T-cell (primary cell): ENCODE measurements at regions not wholly inside any gene's neighbourhood (a gene's known extent, or its start where the extent isn't known, plus 50 kb on each side); places are given as distances from the start of the nearest gene placed in this dataset.
"Not testable (repeated sequence)": the region's sequence is repeated elsewhere in the genome, so short reads cannot be mapped to it uniquely, and the experiment has no call there.

Experiments used
- ATAC-seq, 4 experiments: fragments of 200-7000 bp in 3 of 4; fragments of 150-1000 bp in 1 of 4; cut with Tn5 transposase; replicated peaks in 1 of 4; 1 replicate in 3 of 4; 2 replicates in 1 of 4; pipeline ENCODE4 v1.10.0; 2021; ENCODE audit warnings: moderate library complexity in 3 of 4, mild to moderate bottlenecking in 2 of 4, moderate number of reproducible peaks in 1 of 4
- CTCF ChIA-PET, 2 donors: fragments of 300-600 bp; sonication (Branson Sonifier 250); formaldehyde crosslinking; loops; one replicate each; lab custom pipeline; 2022; ENCODE audit warnings: antibody characterized with exemption in 2 of 2; lab: Charles Lee
- POLR2A ChIA-PET, 2 donors: fragments of 300-600 bp; sonication (Branson Sonifier 250); formaldehyde crosslinking; loops; one replicate each; lab custom pipeline; 2022; ENCODE audit warnings: antibody characterized with exemption in 2 of 2; lab: Charles Lee
- DNase-seq, 35 experiments: peaks; one replicate each; pipeline versions ENCODE4 v3.0.0 to v3.0.0-alpha.2; 2013 to 2023
- H3K27ac ChIP-seq: one replicate; pipeline ENCODE4 v1.5.1; 2013; ENCODE audit warnings: low read length
- H3K27me3 ChIP-seq, 2 experiments: replicated peaks in 1 of 2; 1 replicate in 1 of 2; 2 replicates in 1 of 2; pipeline versions ENCODE4 v1.6.1 to v1.7.0; 2013; ENCODE audit warnings: low read length in 1 of 2, mixed read lengths in 1 of 2; ENCODE audit not compliant: control insufficient read depth in 2 of 2, insufficient read depth in 2 of 2; ENCODE audit errors: extremely low read depth in 1 of 2
- H3K36me3 ChIP-seq, 2 donors: 1 replicate in 1 of 2; 2 replicates in 1 of 2; pipeline versions ENCODE4 v1.6.1 to v1.7.0; 2013; ENCODE audit warnings: low read length in 1 of 2; ENCODE audit not compliant: control insufficient read depth in 2 of 2, insufficient read depth in 1 of 2; ENCODE audit errors: extremely low read depth in 1 of 2
- H3K4me1 ChIP-seq, 2 experiments: 1 replicate in 1 of 2; 2 replicates in 1 of 2; pipeline versions ENCODE4 v1.6.1 to v1.7.0; 2013; ENCODE audit warnings: low read length in 2 of 2, mixed read lengths in 1 of 2; ENCODE audit not compliant: insufficient read depth in 2 of 2, control insufficient read depth in 1 of 2; ENCODE audit errors: extremely low read depth in 1 of 2
- H3K4me3 ChIP-seq, 2 donors: 1 replicate in 1 of 2; 2 replicates in 1 of 2; pipeline versions ENCODE4 v1.5.1 to v1.7.0; 2013; ENCODE audit warnings: mild to moderate bottlenecking in 2 of 2, low read length in 1 of 2, moderate library complexity in 1 of 2; ENCODE audit not compliant: control insufficient read depth in 1 of 2; ENCODE audit errors: extremely low read depth in 1 of 2
- H3K9me3 ChIP-seq: 2 replicates; pipeline ENCODE4 v1.7.0; 2013
- H3K27ac Mint-ChIP-seq, 2 donors: one replicate each; pipeline ENCODE4 v1.8.0; 2020 to 2021; ENCODE audit warnings: mild to moderate bottlenecking in 2 of 2, mixed read lengths in 2 of 2
- H3K27me3 Mint-ChIP-seq, 2 donors: one replicate each; pipeline ENCODE4 v1.8.0; 2021 to 2022; ENCODE audit warnings: mixed read lengths in 2 of 2
- H3K36me3 Mint-ChIP-seq: one replicate; pipeline ENCODE4 v1.8.0; 2021; ENCODE audit warnings: mixed read lengths
- H3K4me1 Mint-ChIP-seq, 3 donors: one replicate each; pipeline ENCODE4 v1.8.0; 2020 to 2022; ENCODE audit warnings: mixed read lengths in 3 of 3, mild to moderate bottlenecking in 1 of 3
- H3K4me3 Mint-ChIP-seq, 3 donors: one replicate each; pipeline ENCODE4 v1.8.0; 2020 to 2022; ENCODE audit warnings: mild to moderate bottlenecking in 3 of 3, mixed read lengths in 3 of 3, moderate library complexity in 3 of 3
- H3K9me3 Mint-ChIP-seq, 3 donors: one replicate each; pipeline ENCODE4 v1.8.0; 2020 to 2022; ENCODE audit warnings: mixed read lengths in 3 of 3
- WGBS: methylation state at CpG from one replicate; pipeline ENCODE4 v1.1.5; 2013; ENCODE audit warnings: missing lambda C conversion rate; ENCODE audit not compliant: insufficient coverage; 5-methylcytosine and 5-hydroxymethylcytosine counted together

- WGBS = no CpG with 5 or more reads among the region's 1 CpG
- Mint-ChIP-seq H3K27ac (no peak overlapping the region), H3K36me3 (no peaks in the 10 kb centered on the region), H3K27me3 (no peaks in the 10 kb centered on the region), H3K4me3 (no peak overlapping the region), H3K4me1 (no peaks in the 10 kb centered on the region), H3K9me3 (peaks cover 0 to 4% (median 3%) of the 10 kb centered on the region in 3 donors)
- H3K4me1 ChIP-seq = no peaks in the 10 kb centered on the region
- H3K4me3 ChIP-seq = no peak overlapping the region
- ATAC-seq = no peak
- ChIA-PET POLR2A (interaction anchor here in 1 of 2 donors (0.5 kb wide), 1 partner anchor 1336 kb away, joined by 3 read pairs; no protein-coding TSS in a partner anchor), CTCF (no interaction called here)
- H3K36me3 ChIP-seq = no peaks in the 10 kb centered on the region
- no peaks in the 10 kb centered on the region for H3K9me3 ChIP-seq
- no peak overlapping the region for H3K27ac ChIP-seq
- no peaks in the 10 kb centered on the region for H3K27me3 ChIP-seq
- DNase-seq = no peak
These were observed 328.1 kb upstream of the STEAP1 start for GRCh38 chr7:89826121-89826520.

- no peaks in the 10 kb centered on the region for H3K36me3 ChIP-seq
- DNase-seq (no peak), ATAC-seq (no peak)
- POLR2A ChIA-PET = no interaction called here
- H3K4me3 ChIP-seq = no peak overlapping the region
- H3K36me3 Mint-ChIP-seq = no peaks in the 10 kb centered on the region
- H3K27ac Mint-ChIP-seq = no peak overlapping the region
- no peaks in the 10 kb centered on the region for H3K27me3 ChIP-seq
- CTCF ChIA-PET = no interaction called here
- H3K27me3 Mint-ChIP-seq = no peaks in the 10 kb centered on the region
- no peaks in the 10 kb centered on the region for H3K4me1 ChIP-seq
- no peak overlapping the region for H3K4me3 Mint-ChIP-seq
- H3K9me3 Mint-ChIP-seq = peaks cover 0 to 4% (median 3%) of the 10 kb centered on the region in 3 donors
- H3K27ac ChIP-seq = no peak overlapping the region
- H3K9me3 ChIP-seq = no peaks in the 10 kb centered on the region
- H3K4me1 Mint-ChIP-seq = no peaks in the 10 kb centered on the region
These were observed 327.7 kb upstream of the STEAP1 start for GRCh38 chr7:89826557-89826956.

GRCh38 chr7:89837515-89837914 is 316.8 kb upstream of the STEAP1 start:
- H3K27ac ChIP-seq = no peak overlapping the region
- no peak for DNase-seq
- H3K4me3 ChIP-seq = no peak overlapping the region
- Mint-ChIP-seq H3K4me1 (peaks cover 0 to 2% (median 0%) of the 10 kb centered on the region in 3 donors), H3K4me3 (no peak overlapping the region), H3K27me3 (no peaks in the 10 kb centered on the region), H3K9me3 (no peaks in the 10 kb centered on the region), H3K36me3 (no peaks in the 10 kb centered on the region), H3K27ac (no peak overlapping the region)
- no peaks in the 10 kb centered on the region for H3K27me3 ChIP-seq
- CTCF ChIA-PET = no interaction called here
- no peak for ATAC-seq
- H3K9me3 ChIP-seq = no peaks in the 10 kb centered on the region
- POLR2A ChIA-PET = no interaction called here
- no CpG with 5 or more reads among the region's 1 CpG for WGBS
- no peaks in the 10 kb centered on the region for H3K4me1 ChIP-seq
- H3K36me3 ChIP-seq = no peaks in the 10 kb centered on the region

- Histone ChIP-seq H3K4me1 (no peaks in the 10 kb centered on the region), H3K27me3 (no peaks in the 10 kb centered on the region), H3K27ac (no peak overlapping the region), H3K4me3 (no peak overlapping the region), H3K36me3 (no peaks in the 10 kb centered on the region), H3K9me3 (no peaks in the 10 kb centered on the region)
- H3K4me3 Mint-ChIP-seq = peak overlapping the region in 1 of 3 donors; percentile 60
- peaks cover 0 to 2% (median 0%) of the 10 kb centered on the region in 3 donors for H3K4me1 Mint-ChIP-seq
- ChIA-PET CTCF (no interaction called here), POLR2A (no interaction called here)
- no peaks in the 10 kb centered on the region for H3K9me3 Mint-ChIP-seq
- H3K27me3 Mint-ChIP-seq = peaks cover 0 to 3% of the 10 kb centered on the region in 2 donors
- H3K36me3 Mint-ChIP-seq = no peaks in the 10 kb centered on the region
- ATAC-seq = no peak
- H3K27ac Mint-ChIP-seq = no peak overlapping the region
- no peak for DNase-seq
- 8% methylated on average over 2 of the region's 3 CpGs for WGBS
These were observed 314.9 kb upstream of the STEAP1 start for GRCh38 chr7:89839329-89839728.

- DNase-seq = no peak
- Histone ChIP-seq H3K27me3 (no peaks in the 10 kb centered on the region), H3K4me1 (no peaks in the 10 kb centered on the region), H3K9me3 (no peaks in the 10 kb centered on the region), H3K4me3 (no peak overlapping the region), H3K36me3 (no peaks in the 10 kb centered on the region), H3K27ac (no peak overlapping the region)
- Mint-ChIP-seq H3K36me3 (no peaks in the 10 kb centered on the region), H3K4me1 (no peaks in the 10 kb centered on the region), H3K9me3 (peaks cover 0 to 2% (median 0%) of the 10 kb centered on the region in 3 donors), H3K4me3 (no peak overlapping the region), H3K27ac (no peak overlapping the region), H3K27me3 (peaks cover 0 to 3% of the 10 kb centered on the region in 2 donors)
- POLR2A ChIA-PET = no interaction called here
- WGBS = no CpG with 5 or more reads among the region's 2 CpGs
- CTCF ChIA-PET = interaction anchor here in 1 of 2 donors (0.7 kb wide), 1 partner anchor 239 kb away, joined by 3 read pairs; no protein-coding TSS in a partner anchor
- no peak for ATAC-seq
These were observed 308.3 kb upstream of the STEAP1 start for GRCh38 chr7:89845952-89846351.

GRCh38 chr7:89849052-89849451 is 305.2 kb upstream of the STEAP1 start:
- H3K27ac ChIP-seq = no peak overlapping the region
- no peak for DNase-seq
- WGBS = no CpG with 5 or more reads among the region's 4 CpGs
- Mint-ChIP-seq H3K27ac (no peak overlapping the region), H3K4me1 (no peaks in the 10 kb centered on the region), H3K36me3 (no peaks in the 10 kb centered on the region), H3K27me3 (no peaks in the 10 kb centered on the region), H3K9me3 (peaks cover 0 to 2% (median 0%) of the 10 kb centered on the region in 3 donors), H3K4me3 (no peak overlapping the region)
- H3K36me3 ChIP-seq = no peaks in the 10 kb centered on the region
- H3K4me1 ChIP-seq = no peaks in the 10 kb centered on the region
- ChIA-PET POLR2A (no interaction called here), CTCF (no interaction called here)
- H3K9me3 ChIP-seq = no peaks in the 10 kb centered on the region
- no peak overlapping the region for H3K4me3 ChIP-seq
- H3K27me3 ChIP-seq = no peaks in the 10 kb centered on the region
- ATAC-seq = no peak

GRCh38 chr7:89857053-89857452 is 297.2 kb upstream of the STEAP1 start:
- H3K27me3 ChIP-seq, POLR2A ChIA-PET, H3K36me3 ChIP-seq, H3K27ac Mint-ChIP-seq, ATAC-seq, DNase-seq, H3K36me3 Mint-ChIP-seq, CTCF ChIA-PET, H3K27me3 Mint-ChIP-seq, H3K9me3 Mint-ChIP-seq, H3K4me1 Mint-ChIP-seq, H3K4me3 ChIP-seq, H3K4me1 ChIP-seq, H3K27ac ChIP-seq, H3K4me3 Mint-ChIP-seq, H3K9me3 ChIP-seq: not testable (repeated sequence)
